Spleen (tissue), 11 donors: ENCODE measurements at regions not wholly inside any gene's neighbourhood (a gene's known extent, or its start where the extent isn't known, plus 50 kb on each side); places are given as distances from the start of the nearest gene placed in this dataset.

Experiments used
- DNase-seq: peaks from one replicate; pipeline ENCODE4 v3.0.0-alpha.2; 2020
- H3K27ac ChIP-seq, 8 donors: fragments of 200-600 bp; sonication (generic) in 7 of 8; 1 replicate in 4 of 8; 2 replicates in 4 of 8; pipeline versions ENCODE4 v1.5.0 to v1.8.0; 2016 to 2021; ENCODE audit warnings: inconsistent platforms in 4 of 8, mild to moderate bottlenecking in 4 of 8, moderate library complexity in 1 of 8
- H3K27me3 ChIP-seq, 7 donors: fragments of 200-600 bp; sonication (generic) in 6 of 7; replicated peaks in 1 of 7; 1 replicate in 4 of 7; 2 replicates in 3 of 7; pipeline versions ENCODE4 v1.5.0 to v1.8.0; 2016 to 2021; ENCODE audit warnings: inconsistent platforms in 3 of 7, mild to moderate bottlenecking in 1 of 7
- H3K36me3 ChIP-seq, 6 donors: fragments of 200-600 bp; sonication (generic) in 5 of 6; 1 replicate in 4 of 6; 2 replicates in 2 of 6; pipeline versions ENCODE4 v1.5.0 to v1.8.0; 2016 to 2021; ENCODE audit warnings: inconsistent platforms in 2 of 6
- H3K4me1 ChIP-seq, 6 donors: fragments of 200-600 bp; sonication (generic) in 5 of 6; 1 replicate in 3 of 6; 2 replicates in 3 of 6; pipeline versions ENCODE4 v1.5.0 to v1.8.0; 2016 to 2021; ENCODE audit warnings: inconsistent platforms in 3 of 6
- H3K4me3 ChIP-seq, 8 donors: fragments of 200-600 bp; sonication (generic) in 7 of 8; 1 replicate in 4 of 8; 2 replicates in 4 of 8; pipeline versions ENCODE4 v1.5.0 to v1.8.0; 2016 to 2021; ENCODE audit warnings: inconsistent platforms in 4 of 8, mild to moderate bottlenecking in 4 of 8, moderate library complexity in 2 of 8
- H3K9me3 ChIP-seq, 8 donors: fragments of 200-600 bp; sonication (generic) in 7 of 8; 1 replicate in 4 of 8; 2 replicates in 4 of 8; pipeline versions ENCODE4 v1.5.0 to v1.8.0; 2016 to 2021; ENCODE audit warnings: inconsistent platforms in 4 of 8
- POLR2A ChIP-seq, 3 donors: fragments of 450-650 bp; IDR thresholded peaks; one replicate each; pipeline ENCODE4 v1.5.1; 2017; ENCODE audit warnings: antibody characterized with exemption in 3 of 3, mild to moderate bottlenecking in 1 of 3
- POLR2AphosphoS5 ChIP-seq, 3 donors: sonication (generic); formaldehyde crosslinking; IDR thresholded peaks; one replicate each; pipeline ENCODE4 v1.5.1; 2017; ENCODE audit warnings: antibody characterized with exemption in 3 of 3
- WGBS, 5 donors: extraction: QIAGEN DNeasy Blood & Tissue Kit in 3 of 5; methylation state at CpG; one replicate each; pipeline versions ENCODE4 v1.1.5 to v1.1.7; 2013 to 2018; 5-methylcytosine and 5-hydroxymethylcytosine counted together
- intact Hi-C: fragments of 100-400 bp; cut with DNase I; formaldehyde crosslinking; loops from one replicate; pipeline ENCODE4 v1.15.0; 2023; ENCODE audit warnings: low total_unique reads
- TF ChIP-seq, protein P1 (sequence below), 11 experiments: fragments of 200-600 bp in 7 of 11; fragments of 450-650 bp in 4 of 11; sonication (generic) in 4 of 11; IDR thresholded peaks in 8 of 11; conservative IDR thresholded peaks in 3 of 11; 1 replicate in 7 of 11; 2 replicates in 4 of 11; pipeline versions ENCODE4 v1.4.0 to v1.8.0; 2016 to 2021; ENCODE audit warnings: antibody characterized with exemption in 11 of 11, inconsistent platforms in 4 of 11, mild to moderate bottlenecking in 1 of 11
- donor health status: healthy with polysubstance abuse.
- donor health status: DM: no; HTN: no; CAD: no; lungs with moderate emphysema.
- donor health status: DM: no; HTN: no; CAD: no.
- donor health status: Bipolar disorder and iron deficiency.
- donor health status: healthy.
- donor health status: DM: no; HTN: no; CAD: no.
- donor health status: DM: yes; HTN: yes; CAD: no.

DNA sequence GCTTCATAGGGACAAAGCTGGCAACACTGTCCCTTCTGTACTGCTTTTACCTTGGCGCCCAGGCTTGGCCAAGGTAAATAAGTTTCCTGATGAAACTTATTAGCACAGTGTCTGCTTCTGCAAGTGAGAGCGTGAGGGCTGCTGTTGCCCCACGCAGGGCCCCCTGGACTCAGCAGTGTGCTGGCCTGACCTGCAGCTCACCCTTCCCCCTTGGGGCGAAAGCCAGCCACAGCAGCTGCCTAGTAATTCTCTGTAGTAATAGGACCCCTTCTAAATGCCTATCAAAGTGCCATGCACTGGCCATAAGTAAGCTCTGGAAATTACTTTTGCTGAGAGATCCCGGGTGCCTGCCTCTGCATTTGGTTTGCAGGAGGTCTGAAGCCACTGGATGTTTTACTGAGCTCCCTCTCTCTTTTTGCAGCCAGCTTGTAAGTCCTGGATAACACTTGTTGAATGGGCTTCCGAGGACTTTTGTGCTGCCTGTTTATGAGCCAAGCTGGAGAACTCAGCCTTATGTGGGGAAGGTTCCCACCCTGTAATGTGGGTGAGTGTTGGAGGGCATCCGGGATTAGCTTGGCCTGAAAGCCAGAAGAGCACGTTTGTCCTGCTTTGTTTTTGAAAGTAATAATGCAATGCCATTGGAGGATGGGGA is 293.9 kb downstream of the C7orf25 start:
- no peaks in the 10 kb centered on the region for H3K9me3 ChIP-seq
- 51 to 72% (median 69%) methylated on average over 8 of the region's 8 CpGs for WGBS, 5 donors
- intact Hi-C loops, result no loop called here
- H3K4me3 ChIP-seq, result no peak overlapping the region
- H3K27ac ChIP-seq, result no peak overlapping the region
- no peaks in the 10 kb centered on the region for H3K36me3 ChIP-seq
- TF ChIP-seq POLR2A (IDR thresholded peaks at IDR 0.05) (no peak), POLR2AphosphoS5 (IDR thresholded peaks at IDR 0.05) (no peak)
- TF ChIP-seq, protein P1, sequence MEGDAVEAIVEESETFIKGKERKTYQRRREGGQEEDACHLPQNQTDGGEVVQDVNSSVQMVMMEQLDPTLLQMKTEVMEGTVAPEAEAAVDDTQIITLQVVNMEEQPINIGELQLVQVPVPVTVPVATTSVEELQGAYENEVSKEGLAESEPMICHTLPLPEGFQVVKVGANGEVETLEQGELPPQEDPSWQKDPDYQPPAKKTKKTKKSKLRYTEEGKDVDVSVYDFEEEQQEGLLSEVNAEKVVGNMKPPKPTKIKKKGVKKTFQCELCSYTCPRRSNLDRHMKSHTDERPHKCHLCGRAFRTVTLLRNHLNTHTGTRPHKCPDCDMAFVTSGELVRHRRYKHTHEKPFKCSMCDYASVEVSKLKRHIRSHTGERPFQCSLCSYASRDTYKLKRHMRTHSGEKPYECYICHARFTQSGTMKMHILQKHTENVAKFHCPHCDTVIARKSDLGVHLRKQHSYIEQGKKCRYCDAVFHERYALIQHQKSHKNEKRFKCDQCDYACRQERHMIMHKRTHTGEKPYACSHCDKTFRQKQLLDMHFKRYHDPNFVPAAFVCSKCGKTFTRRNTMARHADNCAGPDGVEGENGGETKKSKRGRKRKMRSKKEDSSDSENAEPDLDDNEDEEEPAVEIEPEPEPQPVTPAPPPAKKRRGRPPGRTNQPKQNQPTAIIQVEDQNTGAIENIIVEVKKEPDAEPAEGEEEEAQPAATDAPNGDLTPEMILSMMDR (IDR thresholded peaks at IDR 0.05 in 8 of 11, conservative IDR thresholded peaks at IDR 0.05 in 3 of 11), result no peak
- no peaks in the 10 kb centered on the region for H3K4me1 ChIP-seq
- DNase-seq, result no peak
- H3K27me3 ChIP-seq, result no peaks in the 10 kb centered on the region

DNA sequence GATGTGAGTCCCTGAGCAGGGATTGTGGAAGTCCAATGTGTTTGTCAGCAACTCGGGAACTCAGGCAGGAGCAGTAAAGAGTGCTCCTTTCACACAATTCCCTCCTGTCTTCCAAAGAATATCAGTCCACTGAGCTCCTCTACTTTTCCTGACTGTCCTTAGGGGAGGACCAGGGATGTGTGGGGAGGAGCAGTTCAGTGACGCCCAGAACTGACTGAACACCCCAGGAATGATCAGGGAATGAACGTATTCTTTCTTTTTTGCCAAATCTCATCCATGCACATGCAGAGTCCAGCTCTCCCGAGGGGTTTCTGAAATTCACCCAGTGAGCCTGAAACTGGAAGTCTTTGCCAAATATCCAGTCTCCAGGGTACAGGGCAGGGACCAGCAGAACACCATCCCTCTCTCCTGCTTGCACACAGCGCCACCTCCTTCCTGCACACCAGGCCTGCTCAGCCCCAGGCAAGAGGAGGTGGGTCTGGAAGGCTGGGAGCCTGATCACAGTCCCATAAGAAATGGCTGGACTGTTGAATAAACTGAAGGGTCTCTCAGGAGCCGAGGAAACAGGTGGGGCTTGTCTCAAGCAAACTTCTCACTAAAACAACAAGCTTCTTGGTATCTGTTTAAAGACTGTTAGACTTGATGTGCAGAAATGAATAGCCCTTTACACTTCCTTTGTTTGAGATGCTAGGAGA is 294.7 kb downstream of the C7orf25 start:
- no peaks in the 10 kb centered on the region for H3K27me3 ChIP-seq
- no peak for DNase-seq
- H3K4me3 ChIP-seq, result no peak overlapping the region
- H3K4me1 ChIP-seq, result no peaks in the 10 kb centered on the region
- intact Hi-C loops, result no loop called here
- H3K9me3 ChIP-seq, result no peaks in the 10 kb centered on the region
- no peak for TF ChIP-seq POLR2AphosphoS5 (IDR thresholded peaks at IDR 0.05)
- no peak for TF ChIP-seq POLR2A (IDR thresholded peaks at IDR 0.05)
- TF ChIP-seq, protein P1 (IDR thresholded peaks at IDR 0.05 in 8 of 11, conservative IDR thresholded peaks at IDR 0.05 in 3 of 11), result no peak
- H3K27ac ChIP-seq, result no peak overlapping the region
- H3K36me3 ChIP-seq, result no peaks in the 10 kb centered on the region
- 79 to 83% (median 81%) methylated on average over 6 of the region's 6 CpGs for WGBS, 5 donors

DNA sequence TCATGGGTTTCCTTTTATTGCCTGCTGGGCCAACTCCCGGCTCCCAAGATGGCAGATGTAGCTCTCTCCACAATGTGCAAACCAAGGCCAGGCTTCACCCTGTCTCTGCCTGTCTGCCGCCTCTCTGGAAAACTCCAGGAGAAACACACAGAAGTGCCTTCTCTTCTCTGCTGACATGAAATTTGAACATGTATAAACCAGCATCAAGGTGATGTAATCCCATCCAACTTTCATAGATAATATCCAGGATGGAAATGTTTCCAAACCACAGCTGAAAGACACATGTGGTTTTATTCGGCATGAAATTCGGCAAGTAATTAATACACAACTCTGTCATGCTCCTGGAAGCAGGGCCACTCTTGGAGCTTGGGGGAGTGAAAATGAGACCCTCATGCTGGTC is 297.2 kb downstream of the C7orf25 start:
- H3K4me3 ChIP-seq, result no peak overlapping the region
- no peaks in the 10 kb centered on the region for H3K9me3 ChIP-seq
- TF ChIP-seq, protein P1 (IDR thresholded peaks at IDR 0.05 in 8 of 11, conservative IDR thresholded peaks at IDR 0.05 in 3 of 11), result no peak
- TF ChIP-seq POLR2AphosphoS5 (IDR thresholded peaks at IDR 0.05) (no peak), POLR2A (IDR thresholded peaks at IDR 0.05) (no peak)
- no peak for DNase-seq
- WGBS, 5 donors, result 88 to 97% (median 94%) methylated on average over 4 of the region's 4 CpGs
- no peaks in the 10 kb centered on the region for H3K4me1 ChIP-seq
- H3K27me3 ChIP-seq, result no peaks in the 10 kb centered on the region
- intact Hi-C loops, result no loop called here
- no peak overlapping the region for H3K27ac ChIP-seq
- H3K36me3 ChIP-seq, result no peaks in the 10 kb centered on the region

DNA sequence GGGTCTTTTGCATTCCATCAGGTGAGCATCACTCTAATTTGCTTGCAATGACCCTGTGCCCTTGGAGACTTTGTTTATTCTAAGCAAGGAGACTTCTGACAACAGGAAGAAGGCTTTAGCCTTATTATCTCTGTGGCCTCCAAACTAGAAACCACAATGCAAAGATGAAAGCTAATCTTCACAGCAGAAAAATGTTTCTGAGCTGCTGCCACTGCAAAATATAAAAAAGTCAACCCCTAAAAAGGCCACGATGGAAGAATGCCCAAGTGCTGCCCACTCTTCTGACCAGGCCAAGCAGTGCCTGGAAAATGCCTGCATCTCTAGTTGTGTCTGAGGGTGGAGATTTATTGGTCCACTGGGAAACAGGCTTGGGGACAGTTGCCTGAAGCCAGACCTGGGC is 299.9 kb downstream of the C7orf25 start:
- Histone ChIP-seq H3K4me3 (no peak overlapping the region), H3K4me1 (no peaks in the 10 kb centered on the region), H3K36me3 (no peaks in the 10 kb centered on the region), H3K27ac (no peak overlapping the region), H3K9me3 (no peaks in the 10 kb centered on the region), H3K27me3 (no peaks in the 10 kb centered on the region)
- DNase-seq, result no peak
- TF ChIP-seq POLR2AphosphoS5 (IDR thresholded peaks at IDR 0.05), result no peak
- TF ChIP-seq POLR2A (IDR thresholded peaks at IDR 0.05), result no peak
- TF ChIP-seq, protein P1 (IDR thresholded peaks at IDR 0.05 in 8 of 11, conservative IDR thresholded peaks at IDR 0.05 in 3 of 11), result no peak
- WGBS, 5 donors, result 45 to 62% (median 48%) methylated on average over 1 of the region's 1 CpG
- intact Hi-C loops, result no loop called here
